ENCODE measurements at regions not wholly inside any gene's neighbourhood (a gene's known extent, or its start where the extent isn't known, plus 50 kb on each side); places are given as distances from the start of the nearest gene placed in this dataset.

- no peak for DNase-seq
Observed at GRCh38 chr16:6349725-6350124, 982.9 kb upstream of the RBFOX1 start.

GRCh38 chr16:6345090-6345489 lies 987.6 kb upstream of the RBFOX1 start:
- no peak for DNase-seq

- no peak for DNase-seq
Observed at GRCh38 chr16:6343157-6343556, 989.5 kb upstream of the RBFOX1 start.

GRCh38 chr16:6341981-6342380 lies 990.7 kb upstream of the RBFOX1 start:
- no peak for DNase-seq

- peak in 1 of 2 donors; percentile 1 for DNase-seq
Observed at GRCh38 chr16:6335072-6335471, 997.6 kb upstream of the RBFOX1 start.

- no peak for DNase-seq
Observed at GRCh38 chr16:6331770-6332169, 1000.9 kb upstream of the RBFOX1 start.

- DNase-seq, result no peak
Observed at GRCh38 chr16:6317934-6318333, 1014.7 kb upstream of the RBFOX1 start.

GRCh38 chr16:6309271-6309670 lies 1023.4 kb upstream of the RBFOX1 start:
- no peak for DNase-seq

GRCh38 chr16:6308176-6308575 lies 1024.5 kb upstream of the RBFOX1 start:
- no peak for DNase-seq

GRCh38 chr16:6300523-6300922 lies 1032.1 kb upstream of the RBFOX1 start:
- DNase-seq, result no peak

GRCh38 chr16:6297666-6298410 lies 1034.8 kb upstream of the RBFOX1 start:
- no peak for DNase-seq

GRCh38 chr16:6286176-6286575 lies 1046.5 kb upstream of the RBFOX1 start:
- no peak for DNase-seq

- DNase-seq, result no peak
Observed at GRCh38 chr16:6284731-6285130, 1047.9 kb upstream of the RBFOX1 start.

GRCh38 chr16:6281994-6282393 lies 1050.7 kb upstream of the RBFOX1 start:
- no peak for DNase-seq

GRCh38 chr16:6281274-6281673 lies 1051.4 kb upstream of the RBFOX1 start:
- DNase-seq, result no peak

- no peak for DNase-seq
Observed at GRCh38 chr16:6280055-6280454, 1052.6 kb upstream of the RBFOX1 start.

- DNase-seq, result no peak
Observed at GRCh38 chr16:6279286-6279685, 1053.4 kb upstream of the RBFOX1 start.

GRCh38 chr16:6274351-6274750 lies 1058.3 kb upstream of the RBFOX1 start:
- no peak for DNase-seq

- no peak for DNase-seq
Observed at GRCh38 chr16:6267682-6268081, 1065.0 kb upstream of the RBFOX1 start.

- DNase-seq, result no peak
Observed at GRCh38 chr16:6266703-6267102, 1065.9 kb upstream of the RBFOX1 start.

GRCh38 chr16:6265968-6266367 lies 1066.7 kb upstream of the RBFOX1 start:
- no peak for DNase-seq

- no peak for DNase-seq
Observed at GRCh38 chr16:6258056-6258455, 1074.6 kb upstream of the RBFOX1 start.

- no peak for DNase-seq
Observed at GRCh38 chr16:6252541-6252940, 1080.1 kb upstream of the RBFOX1 start.

GRCh38 chr16:6250511-6250910 lies 1082.1 kb upstream of the RBFOX1 start:
- DNase-seq, result no peak

GRCh38 chr16:6249863-6250262 lies 1082.8 kb upstream of the RBFOX1 start:
- no peak for DNase-seq

Data from inflammatory macrophage treated with lipopolysaccharide for 1 hour (primary cell).